ENCODE measurements at regions not wholly inside any gene's neighbourhood (a gene's known extent, or its start where the extent isn't known, plus 50 kb on each side); places are given as distances from the start of the nearest gene placed in this dataset.

DNA sequence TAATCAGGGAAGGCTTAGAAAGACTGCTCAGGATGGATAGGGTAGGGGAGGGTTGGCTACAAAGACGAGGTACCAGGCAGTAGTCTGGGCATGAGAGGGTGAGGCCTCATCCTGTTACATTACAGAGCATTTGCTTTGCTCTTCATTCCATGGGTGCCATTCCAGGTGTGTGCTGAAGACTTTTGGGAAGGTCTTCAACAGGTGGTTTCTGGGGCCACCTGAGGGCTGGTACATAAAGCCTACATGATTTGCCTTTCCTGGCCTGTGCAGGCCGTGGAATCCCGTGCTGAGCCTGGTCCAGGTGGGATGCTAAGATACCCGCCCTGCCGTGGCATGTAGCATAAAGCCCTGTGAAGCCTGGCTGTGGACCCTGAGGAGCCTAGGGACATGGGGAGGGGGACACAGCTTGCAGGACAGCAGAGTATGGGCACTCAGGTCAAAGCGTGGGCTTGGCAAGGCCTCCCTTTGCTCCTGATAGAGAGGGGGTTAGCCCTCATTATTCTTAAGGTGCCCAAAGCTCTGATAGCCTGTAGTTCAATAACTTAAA, 55.6 kb upstream of the ZNF536 start (continued):
- TF ChIP-seq, protein P1, sequence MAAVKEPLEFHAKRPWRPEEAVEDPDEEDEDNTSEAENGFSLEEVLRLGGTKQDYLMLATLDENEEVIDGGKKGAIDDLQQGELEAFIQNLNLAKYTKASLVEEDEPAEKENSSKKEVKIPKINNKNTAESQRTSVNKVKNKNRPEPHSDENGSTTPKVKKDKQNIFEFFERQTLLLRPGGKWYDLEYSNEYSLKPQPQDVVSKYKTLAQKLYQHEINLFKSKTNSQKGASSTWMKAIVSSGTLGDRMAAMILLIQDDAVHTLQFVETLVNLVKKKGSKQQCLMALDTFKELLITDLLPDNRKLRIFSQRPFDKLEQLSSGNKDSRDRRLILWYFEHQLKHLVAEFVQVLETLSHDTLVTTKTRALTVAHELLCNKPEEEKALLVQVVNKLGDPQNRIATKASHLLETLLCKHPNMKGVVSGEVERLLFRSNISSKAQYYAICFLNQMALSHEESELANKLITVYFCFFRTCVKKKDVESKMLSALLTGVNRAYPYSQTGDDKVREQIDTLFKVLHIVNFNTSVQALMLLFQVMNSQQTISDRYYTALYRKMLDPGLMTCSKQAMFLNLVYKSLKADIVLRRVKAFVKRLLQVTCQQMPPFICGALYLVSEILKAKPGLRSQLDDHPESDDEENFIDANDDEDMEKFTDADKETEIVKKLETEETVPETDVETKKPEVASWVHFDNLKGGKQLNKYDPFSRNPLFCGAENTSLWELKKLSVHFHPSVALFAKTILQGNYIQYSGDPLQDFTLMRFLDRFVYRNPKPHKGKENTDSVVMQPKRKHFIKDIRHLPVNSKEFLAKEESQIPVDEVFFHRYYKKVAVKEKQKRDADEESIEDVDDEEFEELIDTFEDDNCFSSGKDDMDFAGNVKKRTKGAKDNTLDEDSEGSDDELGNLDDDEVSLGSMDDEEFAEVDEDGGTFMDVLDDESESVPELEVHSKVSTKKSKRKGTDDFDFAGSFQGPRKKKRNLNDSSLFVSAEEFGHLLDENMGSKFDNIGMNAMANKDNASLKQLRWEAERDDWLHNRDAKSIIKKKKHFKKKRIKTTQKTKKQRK (IDR thresholded peaks at IDR 0.05; ENCODE audit: low read depth, low read length), result no peak
- TF ChIP-seq RFX5 (IDR thresholded peaks at IDR 0.05; ENCODE audit: low read depth, low read length) (no peak), JUNB (IDR thresholded peaks at IDR 0.05) (no peak), CBX3 (IDR thresholded peaks at IDR 0.05; ENCODE audit: borderline replicate concordance, low read depth) (no peak), SMC3 (IDR thresholded peaks at IDR 0.05; ENCODE audit: borderline replicate concordance, low read length) (no peak), MTA2 (IDR thresholded peaks at IDR 0.05; ENCODE audit: low read depth) (no peak)

DNA sequence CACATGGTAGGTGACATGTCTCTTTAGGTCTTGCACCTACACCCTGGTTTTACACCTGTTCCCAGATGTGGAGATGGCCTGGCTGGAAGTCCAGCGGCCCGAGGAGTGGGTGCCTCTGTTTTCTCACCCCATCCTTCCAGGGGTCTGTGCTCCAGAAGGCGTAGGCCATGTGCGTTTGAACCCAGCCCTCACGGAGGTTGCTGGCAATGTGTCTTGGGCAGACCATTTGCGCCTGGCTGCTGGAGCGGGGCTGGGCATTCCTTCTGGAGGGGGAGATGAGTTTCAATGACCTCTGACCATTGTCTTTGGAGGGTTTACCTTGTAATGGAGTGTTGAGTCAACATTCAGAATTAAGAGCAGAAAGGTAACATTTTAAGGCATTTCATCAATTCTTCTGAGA, 54.8 kb upstream of the ZNF536 start:
- POLR2A ChIA-PET, result no interaction called here
- no peak overlapping the region for H3K4me2 ChIP-seq (ENCODE audit: control insufficient read depth, insufficient read depth)
- no peaks in the 10 kb centered on the region for H3K27me3 ChIP-seq (replicated peaks in 1 of 2; ENCODE audit: control insufficient read depth in 2 of 2, insufficient read depth in 2 of 2, low read length in 1 of 2)
- no peak overlapping the region for H3K27ac ChIP-seq (ENCODE audit: control insufficient read depth, insufficient read depth)
- WGBS (ENCODE audit: insufficient coverage, insufficient replicate concordance, low lambda C conversion rate, missing lambda C conversion rate), result 58% methylated on average over 7 of the region's 7 CpGs
- no peak for FAIRE-seq
- H3K36me3 ChIP-seq (ENCODE audit: control insufficient read depth in 2 of 2, insufficient read depth in 2 of 2, low read length in 1 of 2), result no peaks in the 10 kb centered on the region
- CTCF ChIA-PET, result no interaction called here
- SMC1A ChIA-PET (ENCODE audit: uncharacterized antibody, unreplicated experiment), result no interaction called here
- RAD21 ChIA-PET (ENCODE audit: unreplicated experiment), result no interaction called here
- in situ Hi-C loops (cut with MboI), result no loop called here
- H3K79me2 ChIP-seq (ENCODE audit: control insufficient read depth, insufficient read depth, low read length), result no peaks in the 10 kb centered on the region
- H3K9me3 ChIP-seq (replicated peaks; ENCODE audit: control insufficient read depth, insufficient read depth, low read length), result no peaks in the 10 kb centered on the region
- H2AFZ ChIP-seq (ENCODE audit: control insufficient read depth, low read depth, low read length), result no peak overlapping the region
- no peaks in the 10 kb centered on the region for H4K20me1 ChIP-seq (ENCODE audit: control insufficient read depth, insufficient read depth)
- ATAC-seq, result no peak
- no peak overlapping the region for H3K4me3 ChIP-seq
- no peak for DNase-seq (ENCODE audit: low read depth, low spot score)
- H3K9ac ChIP-seq (ENCODE audit: control insufficient read depth, insufficient read depth, low read length), result no peak overlapping the region
- TF ChIP-seq NBN (IDR thresholded peaks at IDR 0.05), result no peak
- no peak for TF ChIP-seq FOS (IDR thresholded peaks at IDR 0.05; ENCODE audit: borderline replicate concordance, extremely low read depth, insufficient read length)
- no peak for TF ChIP-seq NFIC (IDR thresholded peaks at IDR 0.05; ENCODE audit: low read depth, low read length)
- TF ChIP-seq, protein P2, sequence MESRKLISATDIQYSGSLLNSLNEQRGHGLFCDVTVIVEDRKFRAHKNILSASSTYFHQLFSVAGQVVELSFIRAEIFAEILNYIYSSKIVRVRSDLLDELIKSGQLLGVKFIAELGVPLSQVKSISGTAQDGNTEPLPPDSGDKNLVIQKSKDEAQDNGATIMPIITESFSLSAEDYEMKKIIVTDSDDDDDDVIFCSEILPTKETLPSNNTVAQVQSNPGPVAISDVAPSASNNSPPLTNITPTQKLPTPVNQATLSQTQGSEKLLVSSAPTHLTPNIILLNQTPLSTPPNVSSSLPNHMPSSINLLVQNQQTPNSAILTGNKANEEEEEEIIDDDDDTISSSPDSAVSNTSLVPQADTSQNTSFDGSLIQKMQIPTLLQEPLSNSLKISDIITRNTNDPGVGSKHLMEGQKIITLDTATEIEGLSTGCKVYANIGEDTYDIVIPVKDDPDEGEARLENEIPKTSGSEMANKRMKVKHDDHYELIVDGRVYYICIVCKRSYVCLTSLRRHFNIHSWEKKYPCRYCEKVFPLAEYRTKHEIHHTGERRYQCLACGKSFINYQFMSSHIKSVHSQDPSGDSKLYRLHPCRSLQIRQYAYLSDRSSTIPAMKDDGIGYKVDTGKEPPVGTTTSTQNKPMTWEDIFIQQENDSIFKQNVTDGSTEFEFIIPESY (IDR thresholded peaks at IDR 0.05), result no peak
- TF ChIP-seq, protein P1 (IDR thresholded peaks at IDR 0.05; ENCODE audit: low read depth, low read length), result no peak
- no TSS peak for BruUV-seq (replicated peaks)
- no peaks in the 10 kb centered on the region for H3K4me1 ChIP-seq (ENCODE audit: control insufficient read depth, insufficient read depth, low read length)
- intact Hi-C loops (cut with micrococcal nuclease; ENCODE audit: unreplicated experiment), result no loop called here
